HFF-Myc (cell line): ENCODE measurements at regions not wholly inside any gene's neighbourhood (a gene's known extent, or its start where the extent isn't known, plus 50 kb on each side); places are given as distances from the start of the nearest gene placed in this dataset.

ENCODE experiments used
- DNase-seq: peaks from one replicate; pipeline ENCODE4 v3.0.0-alpha.2; 2011; ENCODE audit warnings: low read depth; ENCODE audit errors: extremely low read depth
- H3K4me3 ChIP-seq: replicated peaks from 2 replicates; pipeline ENCODE4 v1.5.1; 2011; ENCODE audit warnings: low read depth, mild to moderate bottlenecking, control low read depth, low read length
- TF ChIP-seq, protein P1 (sequence below): IDR thresholded peaks from 2 replicates; pipeline ENCODE4 v1.5.1; 2012; ENCODE audit warnings: mild to moderate bottlenecking, low read depth, low read length, control low read depth; ENCODE audit errors: missing control alignments

DNA sequence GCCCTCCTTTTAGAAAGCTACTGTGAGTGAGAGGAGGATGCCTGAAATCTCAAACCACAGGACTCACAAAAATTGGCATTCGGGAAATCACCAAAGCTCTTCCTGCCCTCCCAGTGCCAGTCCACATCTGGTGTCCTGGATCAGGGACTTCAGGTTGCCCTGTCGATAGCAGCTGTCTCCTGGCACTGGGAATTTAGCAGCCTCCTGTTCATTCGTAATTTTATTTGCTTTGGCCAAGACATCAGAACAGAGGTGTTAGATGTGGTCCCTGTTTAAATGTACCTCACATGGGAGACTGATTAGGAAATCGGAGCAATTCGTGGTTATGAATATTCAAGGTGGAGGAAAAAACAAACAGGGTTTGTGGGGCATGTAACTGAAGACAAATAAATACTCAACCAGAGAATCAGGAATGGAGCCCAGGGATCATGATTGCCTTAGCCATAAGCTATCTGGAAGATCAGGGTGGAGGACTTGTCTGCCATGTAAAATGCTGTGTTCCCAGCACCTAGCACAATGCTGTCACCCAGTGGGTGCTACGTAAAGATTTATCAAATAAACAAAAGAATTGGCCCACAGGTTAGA is 265.2 kb upstream of the PROK2 start:
- TF ChIP-seq, protein P1, sequence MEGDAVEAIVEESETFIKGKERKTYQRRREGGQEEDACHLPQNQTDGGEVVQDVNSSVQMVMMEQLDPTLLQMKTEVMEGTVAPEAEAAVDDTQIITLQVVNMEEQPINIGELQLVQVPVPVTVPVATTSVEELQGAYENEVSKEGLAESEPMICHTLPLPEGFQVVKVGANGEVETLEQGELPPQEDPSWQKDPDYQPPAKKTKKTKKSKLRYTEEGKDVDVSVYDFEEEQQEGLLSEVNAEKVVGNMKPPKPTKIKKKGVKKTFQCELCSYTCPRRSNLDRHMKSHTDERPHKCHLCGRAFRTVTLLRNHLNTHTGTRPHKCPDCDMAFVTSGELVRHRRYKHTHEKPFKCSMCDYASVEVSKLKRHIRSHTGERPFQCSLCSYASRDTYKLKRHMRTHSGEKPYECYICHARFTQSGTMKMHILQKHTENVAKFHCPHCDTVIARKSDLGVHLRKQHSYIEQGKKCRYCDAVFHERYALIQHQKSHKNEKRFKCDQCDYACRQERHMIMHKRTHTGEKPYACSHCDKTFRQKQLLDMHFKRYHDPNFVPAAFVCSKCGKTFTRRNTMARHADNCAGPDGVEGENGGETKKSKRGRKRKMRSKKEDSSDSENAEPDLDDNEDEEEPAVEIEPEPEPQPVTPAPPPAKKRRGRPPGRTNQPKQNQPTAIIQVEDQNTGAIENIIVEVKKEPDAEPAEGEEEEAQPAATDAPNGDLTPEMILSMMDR: no peak
- DNase-seq: no peak
- H3K4me3 ChIP-seq: no peak overlapping the region

DNA sequence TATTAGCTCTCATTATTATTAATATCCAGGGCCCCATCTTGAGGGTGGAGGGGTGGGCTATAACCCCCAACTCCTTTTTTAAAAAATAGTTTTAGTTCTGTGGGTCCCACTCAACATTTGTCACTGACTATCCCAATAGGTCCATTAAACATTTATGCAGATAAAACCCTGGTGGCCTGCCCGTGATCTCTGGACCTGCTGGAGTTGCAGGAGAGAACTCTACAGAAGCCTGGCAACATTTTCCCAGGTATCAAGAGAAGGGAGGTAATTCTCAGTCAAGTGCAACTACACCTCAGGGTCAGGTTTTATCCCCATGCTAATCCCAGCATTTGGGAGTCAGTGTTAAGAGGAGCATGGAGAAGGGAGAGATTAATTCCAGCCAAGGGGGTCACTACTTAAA is 264.4 kb upstream of the PROK2 start:
- no peak for DNase-seq
- TF ChIP-seq, protein P1: no peak
- no peak overlapping the region for H3K4me3 ChIP-seq

DNA sequence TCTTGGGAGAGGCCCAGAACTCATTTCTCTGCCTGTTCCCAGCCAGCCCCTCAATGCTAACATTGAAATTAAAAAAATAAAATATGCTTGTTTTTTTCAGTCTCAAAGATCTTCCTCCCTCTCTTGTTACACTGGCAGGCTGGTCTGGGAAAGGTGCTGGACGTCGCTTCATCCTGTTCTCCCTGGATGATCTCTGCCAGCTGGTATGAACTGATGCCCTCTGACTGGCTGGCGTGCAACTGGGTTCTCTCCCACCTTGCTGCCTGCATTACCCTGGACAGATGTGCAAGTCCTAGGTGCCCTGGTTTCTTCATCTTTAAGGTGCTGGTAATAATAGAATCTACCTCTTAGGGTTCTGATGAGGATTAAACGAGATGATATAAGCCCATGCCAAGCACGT is 263.9 kb upstream of the PROK2 start:
- TF ChIP-seq, protein P1: no peak
- no peak overlapping the region for H3K4me3 ChIP-seq
- DNase-seq: no peak

DNA sequence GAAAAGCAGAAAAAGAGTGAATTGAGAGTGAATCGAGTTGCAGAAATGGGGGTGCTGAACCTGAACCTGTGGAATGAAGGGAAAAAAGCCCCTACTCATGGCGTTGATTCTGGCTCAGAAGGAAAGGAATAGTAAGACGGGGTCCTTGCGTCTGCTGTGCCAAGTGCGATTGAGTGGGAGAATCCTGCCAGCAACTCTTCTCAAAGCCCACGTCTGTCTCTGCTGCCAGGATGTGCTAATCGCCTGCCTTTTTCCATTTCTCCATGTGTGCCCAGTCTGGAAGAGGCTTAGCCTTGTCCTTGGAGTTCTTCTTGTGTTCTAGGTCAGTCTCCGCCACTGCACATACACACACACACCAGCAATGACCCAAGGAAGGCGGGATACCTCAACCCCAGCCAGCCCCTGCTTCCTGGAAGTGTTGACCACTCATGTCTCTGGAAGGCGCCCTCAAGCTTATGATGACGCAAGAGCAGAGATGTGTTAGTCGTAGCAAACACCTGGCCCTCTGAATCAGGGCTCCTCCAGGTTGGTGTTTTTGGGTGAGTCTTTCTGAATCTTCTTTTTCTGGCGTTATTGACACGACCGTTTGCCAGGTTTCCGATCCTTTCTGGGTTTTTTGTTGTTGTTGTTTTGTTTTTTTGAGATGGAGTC is 262.4 kb upstream of the PROK2 start:
- no peak overlapping the region for H3K4me3 ChIP-seq
- no peak for DNase-seq
- TF ChIP-seq, protein P1: no peak

DNA sequence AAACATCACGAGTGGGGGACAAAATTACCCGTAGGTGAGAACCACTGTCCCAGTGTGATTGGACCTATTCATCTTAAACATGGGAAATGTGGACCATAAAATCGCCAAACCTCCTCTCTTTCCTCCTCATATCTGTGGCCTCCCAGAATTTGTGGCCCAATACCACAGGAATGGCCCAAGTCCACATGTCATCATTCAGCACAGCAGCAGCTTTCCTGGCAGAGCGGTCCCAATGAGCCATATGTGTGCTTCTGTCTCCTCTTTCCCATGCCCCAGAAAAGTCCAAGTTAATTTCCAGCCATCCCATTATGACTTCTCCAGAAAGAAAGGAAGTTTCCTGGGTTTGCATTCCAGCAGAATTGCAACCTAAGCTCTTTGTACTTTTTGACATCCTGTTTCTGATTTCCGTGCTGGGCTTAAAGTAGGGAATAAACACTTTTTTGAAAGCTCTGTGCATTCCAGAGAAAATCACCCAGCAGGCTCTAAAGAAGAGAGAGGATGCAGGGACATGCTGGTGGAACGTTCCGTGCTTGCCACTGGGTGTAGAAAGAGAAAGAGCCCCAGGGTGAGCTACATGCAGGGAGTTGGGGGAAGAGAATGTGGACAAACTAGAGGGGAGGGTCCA is 259.4 kb upstream of the PROK2 start:
- H3K4me3 ChIP-seq: no peak overlapping the region
- DNase-seq: no peak
- TF ChIP-seq, protein P1: no peak

DNA sequence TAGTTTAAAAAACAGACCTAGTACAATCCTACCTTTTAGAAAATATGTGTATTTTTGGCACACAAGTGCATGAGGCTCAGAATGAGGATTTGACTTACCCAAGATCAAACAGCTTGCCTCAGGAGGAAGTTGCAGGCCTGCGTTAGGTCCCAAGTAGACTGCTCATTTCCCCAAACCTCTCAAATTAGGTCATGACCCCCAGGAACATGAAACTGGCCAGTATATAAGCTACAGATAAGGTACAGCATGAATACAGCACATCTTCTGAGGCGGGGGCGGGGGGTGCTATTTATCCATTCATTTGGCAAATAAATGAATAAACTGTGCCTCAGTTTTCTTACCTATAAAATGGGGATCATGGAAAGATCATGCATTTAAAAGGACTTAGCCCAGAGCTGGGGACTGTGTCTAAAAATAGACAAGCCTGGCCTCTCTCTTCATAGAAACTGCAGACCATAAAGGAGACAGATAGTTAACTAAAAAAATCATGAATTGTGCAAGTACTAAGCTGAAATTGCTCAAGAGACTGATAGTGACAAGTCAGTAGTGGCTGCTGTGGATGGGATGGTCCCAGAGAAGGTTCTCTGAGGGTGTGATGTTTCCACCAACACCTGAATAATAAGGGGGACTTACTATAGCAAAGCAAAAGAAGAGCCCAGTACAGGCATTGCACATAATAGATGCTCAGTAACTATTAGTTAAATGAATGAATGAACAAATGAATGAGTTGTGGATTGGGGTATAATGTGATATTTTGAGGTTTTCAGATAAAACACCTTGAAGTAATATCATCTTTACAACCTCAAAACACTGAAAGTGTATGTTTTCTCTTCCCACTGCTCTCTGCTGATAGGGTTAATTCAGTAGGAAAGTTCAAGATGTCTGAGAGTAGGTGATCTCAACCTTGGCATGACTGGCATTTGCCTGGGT is 258.5 kb upstream of the PROK2 start:
- no peak for DNase-seq

More for the DNA sequence above, 258.5 kb upstream of the PROK2 start:
- TF ChIP-seq, protein P1: no peak
- H3K4me3 ChIP-seq: no peak overlapping the region
